ENCODE measurements at regions not wholly inside any gene's neighbourhood (a gene's known extent, or its start where the extent isn't known, plus 50 kb on each side); places are given as distances from the start of the nearest gene placed in this dataset.

GRCh38 chr16:79543219-79543618 lies 57.3 kb downstream of the MAF start:
- DNase-seq (ENCODE audit: low read depth) = no peak

GRCh38 chr16:79542237-79542774 lies 58.2 kb downstream of the MAF start:
- DNase-seq (ENCODE audit: low read depth) = no peak

- DNase-seq (ENCODE audit: low read depth) = no peak
Observed at GRCh38 chr16:79540825-79541595, 59.5 kb downstream of the MAF start.

GRCh38 chr16:79537584-79537983 lies 63.0 kb downstream of the MAF start:
- no peak for DNase-seq (ENCODE audit: low read depth)

GRCh38 chr16:79536958-79537357 lies 63.6 kb downstream of the MAF start:
- no peak for DNase-seq (ENCODE audit: low read depth)

GRCh38 chr16:79535130-79535529 lies 65.4 kb downstream of the MAF start:
- no peak for DNase-seq (ENCODE audit: low read depth)

GRCh38 chr16:79534143-79534542 lies 66.4 kb downstream of the MAF start:
- no peak for DNase-seq (ENCODE audit: low read depth)

GRCh38 chr16:79533292-79533691 lies 67.2 kb downstream of the MAF start:
- no peak for DNase-seq (ENCODE audit: low read depth)

- no peak for DNase-seq (ENCODE audit: low read depth)
Observed at GRCh38 chr16:79532785-79533184, 67.8 kb downstream of the MAF start.

- no peak for DNase-seq (ENCODE audit: low read depth)
Observed at GRCh38 chr16:79532273-79532672, 68.3 kb downstream of the MAF start.

- no peak for DNase-seq (ENCODE audit: low read depth)
Observed at GRCh38 chr16:79528338-79528737, 72.2 kb downstream of the MAF start.

- no peak for DNase-seq (ENCODE audit: low read depth)
Observed at GRCh38 chr16:79523971-79524370, 76.6 kb downstream of the MAF start.

- DNase-seq (ENCODE audit: low read depth) = no peak
Observed at GRCh38 chr16:79519448-79519847, 81.1 kb downstream of the MAF start.

GRCh38 chr16:79517156-79517555 lies 83.4 kb downstream of the MAF start:
- DNase-seq (ENCODE audit: low read depth) = no peak

GRCh38 chr16:79510879-79511278 lies 89.7 kb downstream of the MAF start:
- DNase-seq (ENCODE audit: low read depth) = no peak

GRCh38 chr16:79509906-79510305 lies 90.6 kb downstream of the MAF start:
- DNase-seq (ENCODE audit: low read depth) = no peak

GRCh38 chr16:79509211-79509631 lies 91.3 kb downstream of the MAF start:
- DNase-seq (ENCODE audit: low read depth) = no peak

GRCh38 chr16:79508294-79508693 lies 92.2 kb downstream of the MAF start:
- no peak for DNase-seq (ENCODE audit: low read depth)

- no peak for DNase-seq (ENCODE audit: low read depth)
Observed at GRCh38 chr16:79505344-79505743, 95.2 kb downstream of the MAF start.

- DNase-seq (ENCODE audit: low read depth) = no peak
Observed at GRCh38 chr16:79503511-79503910, 97.0 kb downstream of the MAF start.

GRCh38 chr16:79501446-79501845 lies 99.1 kb downstream of the MAF start:
- DNase-seq (ENCODE audit: low read depth) = no peak

GRCh38 chr16:79500866-79501265 lies 99.7 kb downstream of the MAF start:
- DNase-seq (ENCODE audit: low read depth) = no peak

GRCh38 chr16:79500286-79500685 lies 100.3 kb downstream of the MAF start:
- no peak for DNase-seq (ENCODE audit: low read depth)

GRCh38 chr16:79498928-79499327 lies 101.6 kb downstream of the MAF start:
- DNase-seq (ENCODE audit: low read depth) = no peak
